Activated CD8-positive, alpha-beta memory T cell treated with anti-CD3 and anti-CD28 coated beads, Interleukin-2, amount 50 U/mL, for 4 hours (primary cell): ENCODE measurements at regions not wholly inside any gene's neighbourhood (a gene's known extent, or its start where the extent isn't known, plus 50 kb on each side); places are given as distances from the start of the nearest gene placed in this dataset.
"Not testable (repeated sequence)": the region's sequence is repeated elsewhere in the genome, so short reads cannot be mapped to it uniquely, and the experiment has no call there.

Experiments
- DNase-seq: peaks from one replicate; pipeline ENCODE4 v3.0.0-alpha.2; 2020

GRCh38 chr4:163988865-163989264, 494.4 kb downstream of the TMA16 start:
- DNase-seq, result no peak

GRCh38 chr4:163991298-163991865, 496.9 kb downstream of the TMA16 start:
- DNase-seq, result no peak

DNA sequence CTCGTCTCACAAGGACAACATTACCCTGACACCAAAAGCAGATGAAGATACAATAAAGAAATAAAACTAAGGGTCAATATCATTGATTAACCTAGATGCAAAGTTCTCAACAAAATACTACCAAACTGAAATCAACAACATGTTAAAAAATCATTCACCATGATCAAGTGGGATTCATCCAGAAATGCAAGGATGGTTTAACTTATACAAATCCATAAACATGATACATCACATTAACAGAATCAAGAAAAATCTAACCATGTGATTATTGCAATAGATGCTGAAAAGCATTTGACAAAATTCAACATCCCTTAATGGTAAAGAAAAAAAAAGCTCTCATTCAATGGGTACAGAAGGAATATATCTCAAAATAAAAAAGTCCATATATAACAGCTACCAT, 514.9 kb downstream of the TMA16 start:
- no peak for DNase-seq

DNA sequence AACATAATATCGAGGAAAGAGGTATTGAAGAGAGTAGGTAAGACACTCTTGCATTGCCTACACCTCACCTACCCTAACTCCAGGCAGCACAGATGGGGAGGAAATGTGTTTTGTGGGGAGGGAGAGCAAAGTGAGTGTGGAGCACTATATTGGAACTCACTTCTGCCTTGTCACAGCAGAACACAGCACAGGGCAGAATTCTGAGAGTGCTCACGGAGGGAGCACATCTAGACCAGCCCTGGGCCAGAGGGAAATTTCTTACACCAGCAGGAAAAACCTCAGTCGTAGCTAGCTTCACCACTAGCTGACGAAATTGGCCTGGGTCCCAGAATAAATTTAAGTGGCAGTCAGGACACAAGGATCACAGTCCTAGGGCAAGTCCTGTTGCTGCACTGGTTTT, 517.3 kb downstream of the TMA16 start:
- DNase-seq, result no peak

- DNase-seq, result peak; percentile 14
These were observed 518.0 kb downstream of the TMA16 start for GRCh38 chr4:164012396-164013027.

GRCh38 chr4:164021947-164022346, 527.5 kb downstream of the TMA16 start:
- no peak for DNase-seq

GRCh38 chr4:164023214-164023613, 528.7 kb downstream of the TMA16 start:
- no peak for DNase-seq

- DNase-seq, result no peak
These were observed 533.3 kb downstream of the TMA16 start for GRCh38 chr4:164027805-164028204.

- DNase-seq, result no peak
These were observed 545.0 kb downstream of the TMA16 start for GRCh38 chr4:164039482-164039881.

DNA sequence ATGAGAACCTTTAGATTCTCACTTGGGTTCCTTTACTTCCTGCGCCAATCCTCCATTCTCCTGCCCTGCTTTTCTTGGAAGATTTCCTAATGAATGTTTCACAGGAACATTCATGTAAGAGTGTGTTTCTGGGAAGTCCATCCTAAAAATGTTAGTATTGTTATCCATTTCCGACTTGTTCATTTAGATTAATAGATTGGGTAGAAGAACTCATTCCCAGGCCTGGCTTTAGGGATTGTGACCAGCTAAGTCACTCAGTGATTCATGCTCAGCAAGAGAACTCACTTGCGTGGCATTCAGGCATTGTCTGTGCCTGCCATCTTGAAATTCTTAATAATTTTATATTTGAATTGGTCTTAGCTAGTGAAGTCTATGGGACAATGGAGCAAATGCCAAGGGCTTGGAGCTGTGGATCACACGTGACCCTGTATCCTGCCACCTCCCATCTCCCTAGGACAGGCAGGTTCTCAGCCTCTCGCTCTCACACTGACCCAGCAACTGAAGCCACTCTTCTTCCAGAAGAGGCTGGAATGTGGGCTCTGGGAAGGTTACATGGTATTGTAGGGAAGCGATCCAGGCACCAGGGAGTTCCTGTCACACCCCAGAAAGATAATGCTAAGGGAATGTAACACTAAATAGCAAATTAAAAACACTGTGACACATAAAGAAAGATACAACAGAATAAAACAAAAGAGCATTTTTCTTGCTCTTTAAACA, 562.1 kb downstream of the TMA16 start:
- no peak for DNase-seq

DNA sequence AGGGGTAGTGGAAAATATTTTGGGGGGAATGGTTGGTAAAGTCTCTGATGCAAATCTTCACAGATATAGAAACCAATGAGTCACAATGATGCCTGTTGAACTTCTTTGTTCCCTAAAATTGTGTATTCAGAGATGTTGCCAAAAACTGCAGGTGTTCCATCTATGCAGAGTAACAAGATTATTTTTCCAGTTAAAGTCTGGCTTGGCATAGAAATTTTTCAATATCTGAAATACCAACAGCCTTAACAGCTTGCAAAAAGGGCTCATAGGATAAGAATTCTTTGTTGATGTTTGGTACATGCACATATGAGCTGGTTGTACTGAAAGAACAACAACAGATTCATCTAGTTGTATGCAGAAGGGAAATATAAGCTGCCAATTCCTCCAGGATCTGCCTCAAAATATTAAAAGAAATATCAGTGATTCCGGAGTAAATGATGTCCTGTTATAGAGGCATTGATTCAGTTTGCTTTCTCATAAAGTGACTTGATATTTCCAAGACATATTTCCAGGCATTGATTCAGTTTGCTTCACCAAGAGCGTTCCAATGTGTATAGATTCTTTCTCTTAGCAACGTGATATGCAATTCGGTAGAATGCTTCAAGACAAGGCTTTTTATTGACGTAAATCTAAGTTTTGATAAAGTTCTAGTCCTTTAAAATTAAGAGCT, 564.4 kb downstream of the TMA16 start:
- DNase-seq, result no peak

- DNase-seq, result no peak
These were observed 566.0 kb downstream of the TMA16 start for GRCh38 chr4:164060456-164060855.

DNA sequence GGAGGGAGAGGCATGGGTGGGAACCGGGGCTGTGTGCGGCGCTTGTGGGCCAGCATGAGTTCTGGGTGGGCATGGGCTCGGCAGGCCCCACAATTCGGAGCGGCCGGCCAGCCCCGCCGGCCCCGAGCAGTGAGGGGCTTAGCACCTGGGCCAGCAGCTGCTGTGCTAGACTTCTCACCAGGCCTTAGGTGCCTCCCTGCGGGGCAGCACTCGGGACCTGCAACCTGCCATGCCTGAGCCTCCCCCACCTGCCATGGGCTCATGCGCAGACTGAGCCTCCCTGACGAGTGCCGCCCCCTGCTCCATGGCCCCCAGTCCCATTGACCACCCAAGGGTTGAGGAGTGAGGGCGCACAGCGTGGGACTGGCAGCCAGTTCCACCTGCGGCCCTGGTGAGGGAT, 573.9 kb downstream of the TMA16 start:
- no peak for DNase-seq

DNA sequence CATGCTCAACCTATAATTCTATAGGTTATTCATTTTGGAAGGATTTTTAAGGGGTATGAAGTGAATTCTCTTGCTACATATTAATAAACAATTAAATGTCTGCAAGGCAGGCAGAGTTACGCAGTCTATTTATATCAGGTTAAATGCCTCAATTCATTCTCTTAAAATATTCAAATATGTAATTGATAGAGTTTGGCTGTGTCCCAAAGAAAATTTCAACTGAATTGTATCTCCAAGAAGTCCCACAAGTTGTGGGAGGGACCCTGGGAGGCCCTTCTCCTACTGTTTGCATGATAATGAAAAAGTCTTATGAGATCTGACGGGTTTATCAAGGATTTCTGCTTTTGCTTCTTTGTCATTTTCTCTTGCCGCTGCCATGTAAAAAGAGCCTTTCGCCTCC, 576.1 kb downstream of the TMA16 start:
- DNase-seq, result no peak

DNA sequence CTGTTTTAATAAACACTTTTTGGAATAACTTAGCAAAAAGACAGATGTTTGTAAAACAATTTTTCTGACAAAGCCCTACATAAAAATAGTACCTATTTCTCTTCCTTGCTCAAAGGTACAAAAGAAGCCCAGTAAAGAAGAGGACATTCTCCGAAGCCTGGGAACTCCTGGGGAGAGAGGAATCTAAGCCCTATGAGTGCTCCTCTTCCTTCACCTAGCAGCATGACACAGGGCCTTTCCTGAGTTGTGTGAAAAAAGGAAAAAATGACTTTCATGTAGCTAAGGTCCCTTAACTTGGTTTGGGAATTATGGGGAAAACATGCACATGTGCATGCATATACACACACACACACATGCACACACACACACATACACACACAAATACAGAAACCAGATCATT, 586.9 kb downstream of the TMA16 start:
- DNase-seq, result no peak

DNA sequence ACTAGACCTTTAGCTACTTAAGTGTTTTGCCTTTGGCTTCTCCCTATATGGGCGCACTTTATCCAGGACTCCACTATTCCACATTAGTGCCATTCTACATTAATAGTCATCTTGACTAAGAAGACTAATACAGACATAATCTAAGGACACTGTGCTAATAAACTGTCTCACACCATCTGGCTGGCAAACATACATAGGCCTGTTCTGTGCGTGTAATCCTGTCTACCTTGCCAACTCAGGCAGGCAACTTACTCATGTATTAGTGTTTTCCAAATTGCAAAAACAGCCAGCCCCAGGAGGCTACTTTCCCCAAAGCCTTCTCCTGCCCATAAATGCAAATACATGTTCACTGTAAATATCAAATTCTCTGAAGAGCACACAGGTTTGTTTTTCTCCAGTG, 587.3 kb downstream of the TMA16 start:
- no peak for DNase-seq

GRCh38 chr4:164087733-164088132, 593.2 kb downstream of the TMA16 start:
- DNase-seq, result no peak

- no peak for DNase-seq
These were observed 601.0 kb downstream of the TMA16 start for GRCh38 chr4:164095313-164096110.

GRCh38 chr4:164096766-164097518, 602.5 kb downstream of the TMA16 start:
- DNase-seq, result no peak

GRCh38 chr4:164100741-164101365, 606.4 kb downstream of the TMA16 start:
- not testable (repeated sequence) for DNase-seq

- DNase-seq, result no peak
These were observed 614.5 kb downstream of the TMA16 start for GRCh38 chr4:164108971-164109370.

- no peak for DNase-seq
These were observed 615.0 kb downstream of the TMA16 start for GRCh38 chr4:164109503-164109902.
